Prostate gland (tissue), 2 donors: ENCODE measurements at regions not wholly inside any gene's neighbourhood (a gene's known extent, or its start where the extent isn't known, plus 50 kb on each side); places are given as distances from the start of the nearest gene placed in this dataset.

ENCODE experiments used
- DNase-seq: peaks from one replicate; pipeline ENCODE4 v3.0.0-alpha.2; 2019; ENCODE audit warnings: low spot score
- H3K27ac ChIP-seq, 2 donors: fragments of 200-600 bp; sonication (generic); 2 replicates each; pipeline ENCODE4 v1.5.1; 2017 to 2019
- H3K27me3 ChIP-seq: fragments of 200-600 bp; sonication (generic); replicated peaks from 2 replicates; pipeline ENCODE4 v1.5.1; 2019; ENCODE audit not compliant: insufficient read depth
- H3K36me3 ChIP-seq, 2 donors: fragments of 200-600 bp; sonication (generic); 1 replicate in 1 of 2; 2 replicates in 1 of 2; pipeline versions ENCODE4 v1.5.1 to v1.8.1; 2017 to 2019
- H3K4me1 ChIP-seq: fragments of 200-600 bp; sonication (generic); replicated peaks from 2 replicates; pipeline ENCODE4 v1.5.1; 2019
- H3K4me3 ChIP-seq, 2 donors: fragments of 200-600 bp; sonication (generic); 2 replicates each; pipeline ENCODE4 v1.5.1; 2017 to 2019
- H3K9me3 ChIP-seq: fragments of 200-600 bp; sonication (generic); 2 replicates; pipeline ENCODE4 v1.5.1; 2017
- POLR2A ChIP-seq: fragments of 450-650 bp; IDR thresholded peaks from one replicate; pipeline ENCODE4 v1.6.1; 2016; ENCODE audit warnings: antibody characterized with exemption, mild to moderate bottlenecking
- POLR2AphosphoS5 ChIP-seq: sonication (generic); formaldehyde crosslinking; IDR thresholded peaks from one replicate; pipeline ENCODE4 v1.6.1; 2017; ENCODE audit warnings: antibody characterized with exemption
- WGBS: methylation state at CpG from one replicate; pipeline ENCODE4 v1.1.5; 2018; 5-methylcytosine and 5-hydroxymethylcytosine counted together
- intact Hi-C: fragments of 100-400 bp; cut with DNase I; formaldehyde crosslinking; loops from one replicate; pipeline ENCODE4 v1.14.2; 2022
- TF ChIP-seq, protein P1 (sequence below), 4 experiments: fragments of 200-600 bp in 2 of 4; fragments of 450-650 bp in 2 of 4; sonication (generic) in 2 of 4; IDR thresholded peaks; 1 replicate in 3 of 4; 2 replicates in 1 of 4; pipeline ENCODE4 v1.5.1; 2016 to 2019; ENCODE audit warnings: antibody characterized with exemption in 4 of 4, mild to moderate bottlenecking in 2 of 4, moderate library complexity in 2 of 4

GRCh38 chr7:80259-81067 lies 111.9 kb upstream of the FAM20C start:
- TF ChIP-seq, protein P1, sequence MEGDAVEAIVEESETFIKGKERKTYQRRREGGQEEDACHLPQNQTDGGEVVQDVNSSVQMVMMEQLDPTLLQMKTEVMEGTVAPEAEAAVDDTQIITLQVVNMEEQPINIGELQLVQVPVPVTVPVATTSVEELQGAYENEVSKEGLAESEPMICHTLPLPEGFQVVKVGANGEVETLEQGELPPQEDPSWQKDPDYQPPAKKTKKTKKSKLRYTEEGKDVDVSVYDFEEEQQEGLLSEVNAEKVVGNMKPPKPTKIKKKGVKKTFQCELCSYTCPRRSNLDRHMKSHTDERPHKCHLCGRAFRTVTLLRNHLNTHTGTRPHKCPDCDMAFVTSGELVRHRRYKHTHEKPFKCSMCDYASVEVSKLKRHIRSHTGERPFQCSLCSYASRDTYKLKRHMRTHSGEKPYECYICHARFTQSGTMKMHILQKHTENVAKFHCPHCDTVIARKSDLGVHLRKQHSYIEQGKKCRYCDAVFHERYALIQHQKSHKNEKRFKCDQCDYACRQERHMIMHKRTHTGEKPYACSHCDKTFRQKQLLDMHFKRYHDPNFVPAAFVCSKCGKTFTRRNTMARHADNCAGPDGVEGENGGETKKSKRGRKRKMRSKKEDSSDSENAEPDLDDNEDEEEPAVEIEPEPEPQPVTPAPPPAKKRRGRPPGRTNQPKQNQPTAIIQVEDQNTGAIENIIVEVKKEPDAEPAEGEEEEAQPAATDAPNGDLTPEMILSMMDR (IDR thresholded peaks at IDR 0.05) = no peak
- TF ChIP-seq POLR2A (no peak), POLR2AphosphoS5 (no peak)
- Histone ChIP-seq H3K36me3 (no peaks in the 10 kb centered on the region), H3K4me3 (no peak overlapping the region), H3K27me3 (no peaks in the 10 kb centered on the region), H3K4me1 (no peaks in the 10 kb centered on the region), H3K27ac (no peak overlapping the region), H3K9me3 (no peaks in the 10 kb centered on the region)
- intact Hi-C loops = no loop called here
- WGBS = 92% methylated on average over 28 of the region's 28 CpGs
- no peak for DNase-seq

- intact Hi-C loops = no loop called here
- Histone ChIP-seq H3K36me3 (no peaks in the 10 kb centered on the region), H3K4me3 (no peak overlapping the region), H3K9me3 (no peaks in the 10 kb centered on the region), H3K4me1 (no peaks in the 10 kb centered on the region), H3K27ac (no peak overlapping the region), H3K27me3 (no peaks in the 10 kb centered on the region)
- WGBS = 86% methylated on average over 23 of the region's 23 CpGs
- TF ChIP-seq, protein P1 (IDR thresholded peaks at IDR 0.05) = no peak
- TF ChIP-seq POLR2A (no peak), POLR2AphosphoS5 (no peak)
- DNase-seq = no peak
Observed at GRCh38 chr7:81068-81925, 111.1 kb upstream of the FAM20C start.

GRCh38 chr7:81926-82756 lies 110.2 kb upstream of the FAM20C start:
- no peaks in the 10 kb centered on the region for H3K36me3 ChIP-seq
- H3K4me1 ChIP-seq = no peaks in the 10 kb centered on the region
- intact Hi-C loops = no loop called here
- DNase-seq = peak; percentile 60
- H3K27me3 ChIP-seq = no peaks in the 10 kb centered on the region
- H3K4me3 ChIP-seq = no peak overlapping the region
- WGBS = 52% methylated on average over 39 of the region's 39 CpGs
- no peaks in the 10 kb centered on the region for H3K9me3 ChIP-seq
- peak overlapping the region in 1 of 2 donors; percentile 35 for H3K27ac ChIP-seq
- TF ChIP-seq POLR2A = peak; percentile 23
- TF ChIP-seq, protein P1 (IDR thresholded peaks at IDR 0.05) = peak in 3 of 4 experiments; percentile 17 to 47 (median 36)
- TF ChIP-seq POLR2AphosphoS5 = no peak

- no peaks in the 10 kb centered on the region for H3K4me1 ChIP-seq
- DNase-seq = no peak
- intact Hi-C loops = no loop called here
- no peak overlapping the region for H3K4me3 ChIP-seq
- TF ChIP-seq POLR2A (no peak), POLR2AphosphoS5 (no peak)
- TF ChIP-seq, protein P1 (IDR thresholded peaks at IDR 0.05) = no peak
- H3K9me3 ChIP-seq = no peaks in the 10 kb centered on the region
- peak overlapping the region in 1 of 2 donors; percentile 35 for H3K27ac ChIP-seq
- H3K27me3 ChIP-seq = no peaks in the 10 kb centered on the region
- 57% methylated on average over 11 of the region's 11 CpGs for WGBS
- no peaks in the 10 kb centered on the region for H3K36me3 ChIP-seq
Observed at GRCh38 chr7:82757-83155, 109.6 kb upstream of the FAM20C start.
